Activated naive CD8-positive, alpha-beta T cell (primary cell): ENCODE measurements at regions not wholly inside any gene's neighbourhood (a gene's known extent, or its start where the extent isn't known, plus 50 kb on each side); places are given as distances from the start of the nearest gene placed in this dataset.
"Not testable (repeated sequence)": the region's sequence is repeated elsewhere in the genome, so short reads cannot be mapped to it uniquely, and the experiment has no call there.

Experiments
- H3K27ac Mint-ChIP-seq: one replicate; pipeline ENCODE4 v1.8.0; 2021; ENCODE audit warnings: mixed read lengths
- H3K27me3 Mint-ChIP-seq: one replicate; pipeline ENCODE4 v1.8.0; 2021; ENCODE audit warnings: mixed read lengths
- H3K36me3 Mint-ChIP-seq: one replicate; pipeline ENCODE4 v1.8.0; 2021; ENCODE audit warnings: mixed read lengths
- H3K4me1 Mint-ChIP-seq: one replicate; pipeline ENCODE4 v1.8.0; 2021; ENCODE audit warnings: low read depth, mixed read lengths
- H3K4me3 Mint-ChIP-seq: one replicate; pipeline ENCODE4 v1.8.0; 2021; ENCODE audit warnings: mild to moderate bottlenecking, mixed read lengths
- H3K9me3 Mint-ChIP-seq: one replicate; pipeline ENCODE4 v1.8.0; 2021; ENCODE audit warnings: low read depth, mixed read lengths

DNA sequence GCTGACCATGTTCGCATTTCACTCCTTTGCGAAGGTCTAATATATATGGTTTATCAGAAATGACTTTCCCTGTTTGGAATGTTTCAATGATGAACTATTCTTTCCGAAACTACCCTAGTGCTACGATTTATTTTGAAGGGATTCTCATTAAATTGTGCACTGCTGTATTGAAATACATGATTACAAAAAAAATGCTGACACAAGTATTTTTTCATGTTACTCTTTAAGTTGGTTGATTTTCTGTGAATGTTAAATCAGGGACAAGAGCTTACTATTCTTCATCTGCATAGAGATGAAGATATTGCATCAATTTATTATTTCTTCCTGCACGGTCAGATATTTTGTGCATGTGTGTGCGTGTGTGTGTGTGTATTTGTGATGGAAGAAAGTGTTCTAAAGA lies 731.5 kb upstream of the AGA start:
- H3K27ac Mint-ChIP-seq, result no peak overlapping the region
- H3K9me3 Mint-ChIP-seq, result peaks cover 3% of the 10 kb centered on the region

DNA sequence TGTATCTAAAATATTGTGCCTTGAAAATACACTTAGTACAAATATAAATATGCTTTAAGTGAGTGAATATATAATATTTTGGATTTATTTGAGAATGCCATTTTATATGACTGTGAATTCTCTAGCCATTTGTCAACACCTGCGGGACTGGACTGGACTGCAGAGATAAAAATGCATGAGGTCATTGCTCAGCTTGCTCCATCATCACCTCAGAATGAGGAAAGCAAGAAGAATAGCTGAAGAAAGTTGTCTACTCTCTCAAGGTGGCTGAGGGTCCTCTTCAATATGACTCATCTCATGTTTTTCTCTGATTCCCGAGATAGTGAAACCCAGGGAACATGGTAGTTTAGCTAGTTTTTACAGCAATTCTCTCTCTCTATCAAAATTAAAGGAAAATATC lies 732.5 kb upstream of the AGA start:
- Mint-ChIP-seq H3K27ac (no peak overlapping the region), H3K4me1 (no peaks in the 10 kb centered on the region), H3K27me3 (no peaks in the 10 kb centered on the region), H3K36me3 (no peaks in the 10 kb centered on the region), H3K9me3 (peaks cover 5% of the 10 kb centered on the region), H3K4me3 (no peak overlapping the region)

More for the DNA sequence above, 731.5 kb upstream of the AGA start:
- Mint-ChIP-seq H3K27me3 (no peaks in the 10 kb centered on the region), H3K4me3 (no peak overlapping the region), H3K4me1 (no peaks in the 10 kb centered on the region), H3K36me3 (no peaks in the 10 kb centered on the region)

GRCh38 chr4:178185517-178185916 lies 743.3 kb upstream of the AGA start:
- H3K4me1 Mint-ChIP-seq, result no peaks in the 10 kb centered on the region
- H3K27ac Mint-ChIP-seq, result no peak overlapping the region
- peaks cover 7% of the 10 kb centered on the region for H3K9me3 Mint-ChIP-seq
- no peak overlapping the region for H3K4me3 Mint-ChIP-seq
- no peaks in the 10 kb centered on the region for H3K27me3 Mint-ChIP-seq
- no peaks in the 10 kb centered on the region for H3K36me3 Mint-ChIP-seq

DNA sequence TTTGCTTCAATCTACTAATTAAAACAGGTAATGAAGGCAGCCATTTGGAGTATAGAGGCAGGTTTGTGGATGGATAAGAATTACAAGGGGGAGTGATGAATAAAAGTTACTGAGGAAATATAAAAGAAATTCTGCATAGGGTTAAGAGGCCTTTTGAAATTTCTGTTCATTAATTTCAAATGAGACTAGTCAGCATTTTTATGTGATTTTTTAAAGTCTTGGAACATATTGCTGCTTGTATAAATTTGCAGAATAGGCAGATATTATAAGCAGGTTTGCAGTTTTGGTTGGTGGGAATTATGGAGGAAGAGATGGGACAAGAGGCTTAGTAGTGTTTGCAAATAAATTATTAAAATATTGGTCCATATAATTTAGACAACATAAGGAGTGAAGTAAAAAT lies 750.4 kb upstream of the AGA start:
- Mint-ChIP-seq H3K4me1 (no peaks in the 10 kb centered on the region), H3K27ac (no peak overlapping the region), H3K9me3 (peaks cover 8% of the 10 kb centered on the region), H3K4me3 (no peak overlapping the region), H3K27me3 (no peaks in the 10 kb centered on the region), H3K36me3 (no peaks in the 10 kb centered on the region)

GRCh38 chr4:178196751-178197374 lies 754.6 kb upstream of the AGA start:
- Mint-ChIP-seq H3K36me3 (no peaks in the 10 kb centered on the region), H3K4me3 (no peak overlapping the region), H3K27me3 (no peaks in the 10 kb centered on the region), H3K4me1 (no peaks in the 10 kb centered on the region), H3K27ac (no peak overlapping the region), H3K9me3 (peaks cover 6% of the 10 kb centered on the region)

- H3K4me3 Mint-ChIP-seq, result no peak overlapping the region
- no peaks in the 10 kb centered on the region for H3K4me1 Mint-ChIP-seq
- peaks cover 3% of the 10 kb centered on the region for H3K9me3 Mint-ChIP-seq
- no peaks in the 10 kb centered on the region for H3K27me3 Mint-ChIP-seq
- H3K27ac Mint-ChIP-seq, result no peak overlapping the region
- no peaks in the 10 kb centered on the region for H3K36me3 Mint-ChIP-seq
Observed at GRCh38 chr4:178198691-178199090, 756.5 kb upstream of the AGA start.

DNA sequence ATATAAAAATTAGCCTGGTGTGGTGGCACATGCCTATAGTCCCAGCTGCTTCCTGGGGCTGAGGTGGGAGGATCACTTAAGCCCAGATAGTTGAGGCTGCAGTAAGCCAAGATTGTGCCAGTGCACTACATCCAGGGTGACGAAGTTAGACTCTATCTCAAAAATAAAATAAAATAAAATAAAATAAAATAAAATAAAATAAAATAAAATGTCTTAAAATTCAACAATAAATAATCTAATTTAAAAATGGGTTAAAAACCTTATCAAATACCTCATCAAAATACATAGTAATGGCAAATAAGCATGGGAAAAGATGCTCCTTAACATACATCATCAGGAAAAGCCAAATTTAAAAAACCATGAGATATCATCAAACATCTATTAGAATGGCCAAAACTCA lies 760.2 kb upstream of the AGA start:
- Mint-ChIP-seq H3K4me1 (no peaks in the 10 kb centered on the region), H3K27ac (no peak overlapping the region), H3K9me3 (peaks cover 12% of the 10 kb centered on the region), H3K36me3 (no peaks in the 10 kb centered on the region), H3K4me3 (no peak overlapping the region), H3K27me3 (no peaks in the 10 kb centered on the region)

DNA sequence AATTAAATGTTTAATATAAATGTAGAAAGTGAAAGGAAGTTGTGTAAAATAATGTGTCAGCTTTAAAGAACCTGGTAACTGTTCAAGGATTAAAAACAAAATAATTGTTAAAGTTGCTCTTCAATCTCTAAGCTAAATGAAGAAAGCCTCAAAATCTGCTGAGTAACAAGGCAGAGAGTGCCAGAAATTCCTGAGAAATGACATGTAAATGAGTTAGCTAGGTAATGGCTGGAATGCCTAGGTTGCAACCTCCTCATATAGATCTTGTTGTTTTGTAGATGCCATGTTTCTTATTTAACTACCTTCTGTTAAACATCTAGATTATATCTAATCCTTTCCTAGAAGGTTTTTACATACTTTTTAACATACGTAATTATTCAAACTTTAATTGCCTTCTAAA lies 763.6 kb upstream of the AGA start:
- H3K4me1 Mint-ChIP-seq, result no peaks in the 10 kb centered on the region
- no peaks in the 10 kb centered on the region for H3K36me3 Mint-ChIP-seq
- no peaks in the 10 kb centered on the region for H3K27me3 Mint-ChIP-seq
- no peak overlapping the region for H3K27ac Mint-ChIP-seq
- H3K9me3 Mint-ChIP-seq, result peaks cover 16% of the 10 kb centered on the region
- no peak overlapping the region for H3K4me3 Mint-ChIP-seq

GRCh38 chr4:178215309-178215708 lies 773.1 kb upstream of the AGA start:
- H3K27me3 Mint-ChIP-seq, result no peaks in the 10 kb centered on the region
- no peaks in the 10 kb centered on the region for H3K36me3 Mint-ChIP-seq
- no peaks in the 10 kb centered on the region for H3K4me1 Mint-ChIP-seq
- no peak overlapping the region for H3K4me3 Mint-ChIP-seq
- no peak overlapping the region for H3K27ac Mint-ChIP-seq
- no peaks in the 10 kb centered on the region for H3K9me3 Mint-ChIP-seq

- Mint-ChIP-seq H3K36me3 (no peaks in the 10 kb centered on the region), H3K4me3 (no peak overlapping the region), H3K4me1 (no peaks in the 10 kb centered on the region), H3K27me3 (no peaks in the 10 kb centered on the region), H3K27ac (no peak overlapping the region), H3K9me3 (no peaks in the 10 kb centered on the region)
Observed at GRCh38 chr4:178215763-178216162, 773.5 kb upstream of the AGA start.

- not testable (repeated sequence) for H3K27me3 Mint-ChIP-seq, H3K27ac Mint-ChIP-seq, H3K4me1 Mint-ChIP-seq, H3K36me3 Mint-ChIP-seq, H3K4me3 Mint-ChIP-seq
- H3K9me3 Mint-ChIP-seq, result peaks cover 14% of the 10 kb centered on the region
Observed at GRCh38 chr4:178226421-178226820, 784.2 kb upstream of the AGA start.

- Mint-ChIP-seq H3K4me3 (no peak overlapping the region), H3K27ac (no peak overlapping the region), H3K4me1 (no peaks in the 10 kb centered on the region), H3K36me3 (no peaks in the 10 kb centered on the region), H3K9me3 (peaks cover 6% of the 10 kb centered on the region), H3K27me3 (no peaks in the 10 kb centered on the region)
Observed at GRCh38 chr4:178233906-178234305, 791.7 kb upstream of the AGA start.

DNA sequence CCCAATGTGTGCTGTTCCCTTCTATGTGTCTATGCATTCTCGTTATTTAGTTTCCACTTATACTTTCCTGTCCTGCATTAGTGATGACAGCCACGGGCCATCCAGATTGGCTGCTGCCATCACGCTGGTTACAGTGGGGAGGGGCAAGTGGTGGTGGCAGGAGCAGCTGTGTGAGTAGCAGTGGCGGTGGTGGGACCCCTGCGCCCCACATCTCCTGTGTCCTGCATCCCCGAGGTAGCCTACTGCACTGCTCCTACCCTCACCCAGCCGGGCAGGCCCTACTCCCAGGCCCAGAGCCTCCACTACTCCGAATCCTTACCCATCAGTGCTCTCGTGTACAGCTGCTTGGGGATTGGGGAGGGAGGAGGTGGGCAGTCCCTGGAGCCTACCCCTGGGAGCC lies 798.7 kb upstream of the AGA start:
- H3K27me3 Mint-ChIP-seq, result no peaks in the 10 kb centered on the region
- no peak overlapping the region for H3K27ac Mint-ChIP-seq
- H3K9me3 Mint-ChIP-seq, result no peaks in the 10 kb centered on the region
- H3K4me1 Mint-ChIP-seq, result no peaks in the 10 kb centered on the region
- no peak overlapping the region for H3K4me3 Mint-ChIP-seq
- H3K36me3 Mint-ChIP-seq, result no peaks in the 10 kb centered on the region

DNA sequence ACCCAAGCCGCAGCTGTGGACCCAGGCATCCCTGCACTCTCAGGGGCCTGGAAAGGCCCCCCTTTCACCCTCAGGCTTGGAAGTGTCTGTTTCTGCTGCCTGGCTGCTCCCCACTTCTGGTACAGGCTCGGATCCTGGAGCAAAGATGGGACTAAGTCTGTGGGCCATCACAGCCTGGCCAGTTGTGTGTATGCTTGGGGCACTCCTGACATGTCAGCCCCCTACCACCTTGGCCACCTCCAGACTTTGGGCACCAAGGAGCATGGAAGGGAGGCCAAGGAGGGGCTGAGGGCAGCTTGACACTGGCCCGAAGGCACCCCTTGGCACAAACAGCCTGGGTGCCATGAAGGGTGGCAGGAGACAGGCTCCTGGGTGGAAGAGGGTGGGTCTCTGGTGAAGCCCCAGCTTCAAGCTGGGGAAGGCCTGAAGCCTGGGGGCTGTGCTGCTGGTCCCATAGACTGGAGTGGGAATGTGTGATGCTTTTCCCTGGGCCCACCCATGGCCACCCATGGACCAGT lies 799.4 kb upstream of the AGA start:
- H3K27ac Mint-ChIP-seq, result no peak overlapping the region
- no peaks in the 10 kb centered on the region for H3K27me3 Mint-ChIP-seq
- H3K4me3 Mint-ChIP-seq, result no peak overlapping the region
- H3K9me3 Mint-ChIP-seq, result no peaks in the 10 kb centered on the region
- no peaks in the 10 kb centered on the region for H3K36me3 Mint-ChIP-seq
- no peaks in the 10 kb centered on the region for H3K4me1 Mint-ChIP-seq

GRCh38 chr4:178242655-178243054 lies 800.4 kb upstream of the AGA start:
- Mint-ChIP-seq H3K9me3 (no peaks in the 10 kb centered on the region), H3K27me3 (no peaks in the 10 kb centered on the region), H3K27ac (no peak overlapping the region), H3K4me1 (no peaks in the 10 kb centered on the region), H3K36me3 (no peaks in the 10 kb centered on the region), H3K4me3 (no peak overlapping the region)

- H3K27ac Mint-ChIP-seq, result no peak overlapping the region
- no peaks in the 10 kb centered on the region for H3K9me3 Mint-ChIP-seq
- H3K4me1 Mint-ChIP-seq, result no peaks in the 10 kb centered on the region
- no peak overlapping the region for H3K4me3 Mint-ChIP-seq
- H3K36me3 Mint-ChIP-seq, result no peaks in the 10 kb centered on the region
- no peaks in the 10 kb centered on the region for H3K27me3 Mint-ChIP-seq
Observed at GRCh38 chr4:178244785-178245184, 802.5 kb upstream of the AGA start.
